MCF 10A (cell line): ENCODE measurements at regions not wholly inside any gene's neighbourhood (a gene's known extent, or its start where the extent isn't known, plus 50 kb on each side); places are given as distances from the start of the nearest gene placed in this dataset.

Experiments
- BruUV-seq: library from RNA; stranded (reverse); fragments of 400-500 nt; replicated peaks from 2 replicates; lab custom pipeline; 2021; lab: Mats Ljungman, UMichigan
- CTCF ChIA-PET: fragments of 300-600 bp; sonication (Branson Sonifier 250); formaldehyde crosslinking; extraction: SDS; loops from one replicate; lab custom pipeline; 2021; ENCODE audit warnings: antibody characterized with exemption, inconsistent platforms; lab: Yijun Ruan, JAX
- POLR2A ChIA-PET: fragments of 300-600, 350-650 bp; sonication (Branson Sonifier 250); formaldehyde crosslinking; extraction: SDS; loops from one replicate; lab custom pipeline; 2020; ENCODE audit warnings: antibody characterized with exemption, inconsistent platforms; lab: Yijun Ruan, JAX
- DNase-seq: peaks from one replicate; pipeline ENCODE4 v3.0.0-alpha.2; 2018; ENCODE audit not compliant: unreplicated experiment
- H3K27ac Mint-ChIP-seq: one replicate; pipeline ENCODE4 v1.8.0; 2022; ENCODE audit warnings: mild to moderate bottlenecking, low read depth, mixed read lengths; ENCODE audit not compliant: unreplicated experiment
- H3K27me3 Mint-ChIP-seq: one replicate; pipeline ENCODE4 v1.8.0; 2022; ENCODE audit warnings: mixed read lengths; ENCODE audit not compliant: insufficient read depth, unreplicated experiment
- H3K36me3 Mint-ChIP-seq: one replicate; pipeline ENCODE4 v1.8.0; 2022; ENCODE audit warnings: mild to moderate bottlenecking, moderate library complexity, mixed read lengths; ENCODE audit not compliant: insufficient read depth, unreplicated experiment
- H3K4me1 Mint-ChIP-seq: one replicate; pipeline ENCODE4 v1.8.0; 2022; ENCODE audit warnings: mixed read lengths; ENCODE audit not compliant: insufficient read depth, unreplicated experiment
- H3K4me3 Mint-ChIP-seq: one replicate; pipeline ENCODE4 v1.8.0; 2022; ENCODE audit warnings: mild to moderate bottlenecking, moderate library complexity, mixed read lengths; ENCODE audit not compliant: unreplicated experiment
- H3K9me3 Mint-ChIP-seq: one replicate; pipeline ENCODE4 v1.8.0; 2022; ENCODE audit warnings: mixed read lengths; ENCODE audit not compliant: unreplicated experiment
- intact Hi-C: fragments of 100-400 bp; cut with micrococcal nuclease; formaldehyde crosslinking; loops from 2 replicates; pipeline ENCODE4 v1.14.1; 2022
- TF ChIP-seq, protein P1 (sequence below): fragments of 200-600 bp; IDR thresholded peaks from one replicate; pipeline ENCODE4 v1.8.0; 2022; ENCODE audit warnings: antibody characterized with exemption, mild to moderate bottlenecking; ENCODE audit not compliant: unreplicated experiment

DNA sequence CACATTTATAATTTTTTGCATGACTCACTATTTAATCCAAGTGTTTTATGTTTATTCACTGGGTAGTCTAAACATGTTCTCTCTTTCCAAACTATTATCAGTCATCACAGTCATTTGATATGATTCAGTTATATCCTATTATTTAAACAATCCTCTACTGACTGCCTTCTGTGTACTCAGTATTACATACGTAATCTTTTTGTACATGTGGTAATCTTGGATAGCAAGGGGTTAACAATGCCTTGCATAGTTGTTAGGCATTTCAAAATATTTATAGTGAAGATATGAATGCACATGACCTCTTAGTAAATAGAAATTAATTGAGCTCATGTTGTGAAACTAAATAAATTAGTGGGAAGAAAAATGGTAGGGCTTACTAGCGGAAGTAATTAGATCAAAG is 379.4 kb upstream of the KIAA1217 start:
- H3K4me1 Mint-ChIP-seq: no peaks in the 10 kb centered on the region

DNA sequence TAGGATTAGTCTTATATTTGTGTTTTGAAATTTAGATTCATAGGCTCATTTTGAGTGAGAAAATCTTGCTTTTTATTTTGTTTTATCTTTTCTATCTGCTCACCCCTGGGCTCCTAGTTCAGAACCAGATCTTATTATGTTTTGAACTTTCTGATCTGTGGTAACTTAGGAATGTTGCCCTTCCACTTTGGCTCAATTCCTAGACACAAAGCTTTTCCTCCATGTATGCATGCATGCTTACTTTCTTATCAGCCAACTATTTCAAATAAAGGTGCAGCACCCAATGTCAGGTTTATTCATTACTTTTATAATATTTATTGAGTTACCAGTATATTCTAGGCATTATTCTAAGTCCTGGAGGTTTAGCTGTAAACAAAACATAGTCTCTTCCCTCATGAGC is 374.8 kb upstream of the KIAA1217 start:
- DNase-seq: no peak
- Mint-ChIP-seq H3K27me3 (peaks cover 38% of the 10 kb centered on the region), H3K9me3 (no peaks in the 10 kb centered on the region), H3K27ac (no peak overlapping the region), H3K4me1 (no peaks in the 10 kb centered on the region), H3K36me3 (no peaks in the 10 kb centered on the region), H3K4me3 (no peak overlapping the region)
- TF ChIP-seq, protein P1, sequence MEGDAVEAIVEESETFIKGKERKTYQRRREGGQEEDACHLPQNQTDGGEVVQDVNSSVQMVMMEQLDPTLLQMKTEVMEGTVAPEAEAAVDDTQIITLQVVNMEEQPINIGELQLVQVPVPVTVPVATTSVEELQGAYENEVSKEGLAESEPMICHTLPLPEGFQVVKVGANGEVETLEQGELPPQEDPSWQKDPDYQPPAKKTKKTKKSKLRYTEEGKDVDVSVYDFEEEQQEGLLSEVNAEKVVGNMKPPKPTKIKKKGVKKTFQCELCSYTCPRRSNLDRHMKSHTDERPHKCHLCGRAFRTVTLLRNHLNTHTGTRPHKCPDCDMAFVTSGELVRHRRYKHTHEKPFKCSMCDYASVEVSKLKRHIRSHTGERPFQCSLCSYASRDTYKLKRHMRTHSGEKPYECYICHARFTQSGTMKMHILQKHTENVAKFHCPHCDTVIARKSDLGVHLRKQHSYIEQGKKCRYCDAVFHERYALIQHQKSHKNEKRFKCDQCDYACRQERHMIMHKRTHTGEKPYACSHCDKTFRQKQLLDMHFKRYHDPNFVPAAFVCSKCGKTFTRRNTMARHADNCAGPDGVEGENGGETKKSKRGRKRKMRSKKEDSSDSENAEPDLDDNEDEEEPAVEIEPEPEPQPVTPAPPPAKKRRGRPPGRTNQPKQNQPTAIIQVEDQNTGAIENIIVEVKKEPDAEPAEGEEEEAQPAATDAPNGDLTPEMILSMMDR: no peak
- CTCF ChIA-PET: no interaction called here
- BruUV-seq: no TSS peak
- POLR2A ChIA-PET: interaction anchor here (1.0 kb wide), 1 partner anchor 90 kb away, joined by 4 read pairs; no protein-coding TSS in a partner anchor
- intact Hi-C loops: no loop called here

More for the DNA sequence above, 379.4 kb upstream of the KIAA1217 start:
- H3K36me3 Mint-ChIP-seq: no peaks in the 10 kb centered on the region
- H3K9me3 Mint-ChIP-seq: no peaks in the 10 kb centered on the region
- TF ChIP-seq, protein P1: no peak
- peaks cover 41% of the 10 kb centered on the region for H3K27me3 Mint-ChIP-seq
- intact Hi-C loops: no loop called here
- no peak overlapping the region for H3K27ac Mint-ChIP-seq
- ChIA-PET POLR2A (interaction anchor here (0.7 kb wide), 1 partner anchor 10 kb away, joined by 3 read pairs; no protein-coding TSS in a partner anchor), CTCF (no interaction called here)
- DNase-seq: no peak
- no TSS peak for BruUV-seq
- no peak overlapping the region for H3K4me3 Mint-ChIP-seq

DNA sequence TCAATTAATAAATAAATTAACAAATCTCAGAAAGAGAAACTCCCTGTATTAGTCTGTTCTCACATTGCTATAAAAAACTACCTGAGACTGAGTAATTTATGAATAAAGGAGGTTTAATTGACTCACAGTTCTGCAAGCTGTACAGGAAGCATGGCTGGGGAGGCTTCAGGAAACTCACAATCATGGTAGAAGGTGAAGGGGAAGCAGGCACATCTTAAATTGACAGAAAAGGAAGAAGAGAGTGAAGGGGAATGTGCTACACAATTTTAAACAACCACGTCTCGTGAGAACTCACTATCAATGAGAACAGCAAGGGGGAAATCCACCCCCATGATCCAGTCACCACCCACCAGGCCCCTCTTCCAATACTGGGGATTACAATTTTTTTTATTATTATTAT is 358.3 kb upstream of the KIAA1217 start:
- Mint-ChIP-seq H3K36me3 (no peaks in the 10 kb centered on the region), H3K4me1 (no peaks in the 10 kb centered on the region), H3K4me3 (no peak overlapping the region), H3K27ac (no peak overlapping the region), H3K9me3 (peaks cover 33% of the 10 kb centered on the region), H3K27me3 (no peaks in the 10 kb centered on the region)
- BruUV-seq: no TSS peak
- ChIA-PET CTCF (no interaction called here), POLR2A (no interaction called here)
- no peak for DNase-seq
- TF ChIP-seq, protein P1: no peak
- intact Hi-C loops: no loop called here

DNA sequence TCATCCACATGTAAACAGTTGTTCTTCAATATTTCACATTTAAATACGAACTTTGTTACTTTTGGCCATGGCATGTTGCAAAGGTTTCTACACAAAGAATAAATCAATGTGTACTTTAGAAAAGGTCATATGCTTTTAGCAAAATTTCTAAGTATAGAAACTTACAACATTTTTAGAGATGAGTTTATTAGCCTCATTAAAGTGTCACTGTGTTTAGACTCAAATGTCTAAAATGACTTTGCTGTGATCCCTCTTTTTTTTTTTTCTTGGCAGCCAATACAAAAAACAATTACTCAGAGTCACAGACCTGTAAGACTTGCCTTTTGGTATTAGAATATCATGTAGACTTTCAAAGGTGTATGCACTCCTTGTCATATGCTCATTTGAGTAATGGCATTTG is 349.3 kb upstream of the KIAA1217 start:
- BruUV-seq: no TSS peak
- Mint-ChIP-seq H3K9me3 (no peaks in the 10 kb centered on the region), H3K4me3 (no peak overlapping the region), H3K27ac (no peak overlapping the region), H3K36me3 (no peaks in the 10 kb centered on the region), H3K4me1 (no peaks in the 10 kb centered on the region), H3K27me3 (peaks cover 13% of the 10 kb centered on the region)
- intact Hi-C loops: no loop called here
- POLR2A ChIA-PET: no interaction called here
- TF ChIP-seq, protein P1: no peak
- CTCF ChIA-PET: no interaction called here
- DNase-seq: no peak
